ENCODE measurements at regions not wholly inside any gene's neighbourhood (a gene's known extent, or its start where the extent isn't known, plus 50 kb on each side); places are given as distances from the start of the nearest gene placed in this dataset.

DNA sequence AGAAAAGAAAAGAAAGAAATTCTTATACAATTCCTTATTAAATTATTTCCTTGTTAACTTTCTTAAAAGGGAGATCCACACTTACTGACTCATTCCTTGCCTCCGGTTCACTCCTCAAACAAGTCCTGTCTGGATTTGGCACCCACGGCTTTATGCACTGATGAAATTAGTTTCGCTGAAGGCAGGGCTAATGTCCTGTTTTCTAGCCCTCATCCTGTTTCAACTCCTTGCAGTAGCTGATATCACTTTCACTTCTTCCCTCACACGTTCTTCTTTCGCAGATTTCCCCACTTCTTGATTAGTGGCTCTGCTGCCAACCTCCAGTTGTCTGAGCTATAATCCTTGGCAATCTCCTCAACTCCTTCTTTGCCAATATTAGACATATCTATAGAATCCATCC lies 215.2 kb downstream of the URB2 start:
- Mint-ChIP-seq H3K27me3 (no peaks in the 10 kb centered on the region), H3K4me3 (peak overlapping the region; percentile 43), H3K9me3 (ENCODE audit: insufficient read depth) (no peaks in the 10 kb centered on the region), H3K4me1 (peaks cover 37% of the 10 kb centered on the region), H3K27ac (peak overlapping the region; percentile 28)
- intact Hi-C loops (cut with micrococcal nuclease): no loop called here
- H3K4me1 ChIP-seq (ENCODE audit: control insufficient read depth in 2 of 2, insufficient read depth in 2 of 2, low read length in 2 of 2): peaks cover 28 to 36% of the 10 kb centered on the region in 2 donors
- ChIA-PET POLR2A (no interaction called here), CTCF (interaction anchor here (0.5 to 1.3 kb wide), 4 partner anchors 15 to 179 kb away, joined by 3 to 4 read pairs (median 4); no protein-coding TSS in a partner anchor)
- H3K36me3 ChIP-seq (replicated peaks in 1 of 2; ENCODE audit: control extremely low read depth in 1 of 2, control insufficient read depth in 1 of 2, extremely low read depth in 1 of 2, insufficient read depth in 2 of 2, low read length in 1 of 2): no peaks in the 10 kb centered on the region
- H3K79me2 ChIP-seq (ENCODE audit: control insufficient read depth, insufficient read depth, low read length): no peaks in the 10 kb centered on the region
- 15% methylated on average over 5 of the region's 5 CpGs for WGBS (ENCODE audit: insufficient coverage)
- peak overlapping the region; percentile 61 for H2AFZ ChIP-seq (ENCODE audit: insufficient read depth, low read depth, low read length, poor library complexity, severe bottlenecking)
- peak overlapping the region in 1 of 5 experiments; percentile 17 for H3K4me3 ChIP-seq (ENCODE audit: control extremely low read depth in 1 of 5, extremely low read depth in 1 of 5, insufficient read depth in 1 of 5, low read depth in 2 of 5, low read length in 4 of 5)
- no peak overlapping the region for H3K9ac ChIP-seq (ENCODE audit: low read length)
- TF ChIP-seq, protein P1, sequence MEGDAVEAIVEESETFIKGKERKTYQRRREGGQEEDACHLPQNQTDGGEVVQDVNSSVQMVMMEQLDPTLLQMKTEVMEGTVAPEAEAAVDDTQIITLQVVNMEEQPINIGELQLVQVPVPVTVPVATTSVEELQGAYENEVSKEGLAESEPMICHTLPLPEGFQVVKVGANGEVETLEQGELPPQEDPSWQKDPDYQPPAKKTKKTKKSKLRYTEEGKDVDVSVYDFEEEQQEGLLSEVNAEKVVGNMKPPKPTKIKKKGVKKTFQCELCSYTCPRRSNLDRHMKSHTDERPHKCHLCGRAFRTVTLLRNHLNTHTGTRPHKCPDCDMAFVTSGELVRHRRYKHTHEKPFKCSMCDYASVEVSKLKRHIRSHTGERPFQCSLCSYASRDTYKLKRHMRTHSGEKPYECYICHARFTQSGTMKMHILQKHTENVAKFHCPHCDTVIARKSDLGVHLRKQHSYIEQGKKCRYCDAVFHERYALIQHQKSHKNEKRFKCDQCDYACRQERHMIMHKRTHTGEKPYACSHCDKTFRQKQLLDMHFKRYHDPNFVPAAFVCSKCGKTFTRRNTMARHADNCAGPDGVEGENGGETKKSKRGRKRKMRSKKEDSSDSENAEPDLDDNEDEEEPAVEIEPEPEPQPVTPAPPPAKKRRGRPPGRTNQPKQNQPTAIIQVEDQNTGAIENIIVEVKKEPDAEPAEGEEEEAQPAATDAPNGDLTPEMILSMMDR (IDR thresholded peaks at IDR 0.05): no peak
- TF ChIP-seq EZH2 (IDR thresholded peaks at IDR 0.05; ENCODE audit: borderline replicate concordance, insufficient read depth, low read depth, low read length, poor library complexity, severe bottlenecking): no peak
- peak; percentile 47 for ATAC-seq (ENCODE audit: low read depth)
- H3K4me2 ChIP-seq (replicated peaks; ENCODE audit: low read depth, low read length, poor library complexity, severe bottlenecking): peak overlapping the region; percentile 58
- H3K27ac ChIP-seq (ENCODE audit: low read length in 2 of 2): peak overlapping the region; percentile 42 to 43
- H3K9me3 ChIP-seq (ENCODE audit: control extremely low read depth in 1 of 3, control insufficient read depth in 2 of 3, insufficient read depth in 1 of 3, low read length in 2 of 3): peaks cover 0 to under 1% (median 0%) of the 10 kb centered on the region in 3 donors
- no peaks in the 10 kb centered on the region for H3K27me3 ChIP-seq (replicated peaks in 1 of 4; ENCODE audit: control extremely low read depth in 1 of 4, control insufficient read depth in 3 of 4, insufficient read depth in 4 of 4, low read length in 3 of 4)
- no peaks in the 10 kb centered on the region for H4K20me1 ChIP-seq (ENCODE audit: control insufficient read depth, insufficient read depth, low read length, poor library complexity, severe bottlenecking)
- peak; percentile 47 for DNase-seq

DNA sequence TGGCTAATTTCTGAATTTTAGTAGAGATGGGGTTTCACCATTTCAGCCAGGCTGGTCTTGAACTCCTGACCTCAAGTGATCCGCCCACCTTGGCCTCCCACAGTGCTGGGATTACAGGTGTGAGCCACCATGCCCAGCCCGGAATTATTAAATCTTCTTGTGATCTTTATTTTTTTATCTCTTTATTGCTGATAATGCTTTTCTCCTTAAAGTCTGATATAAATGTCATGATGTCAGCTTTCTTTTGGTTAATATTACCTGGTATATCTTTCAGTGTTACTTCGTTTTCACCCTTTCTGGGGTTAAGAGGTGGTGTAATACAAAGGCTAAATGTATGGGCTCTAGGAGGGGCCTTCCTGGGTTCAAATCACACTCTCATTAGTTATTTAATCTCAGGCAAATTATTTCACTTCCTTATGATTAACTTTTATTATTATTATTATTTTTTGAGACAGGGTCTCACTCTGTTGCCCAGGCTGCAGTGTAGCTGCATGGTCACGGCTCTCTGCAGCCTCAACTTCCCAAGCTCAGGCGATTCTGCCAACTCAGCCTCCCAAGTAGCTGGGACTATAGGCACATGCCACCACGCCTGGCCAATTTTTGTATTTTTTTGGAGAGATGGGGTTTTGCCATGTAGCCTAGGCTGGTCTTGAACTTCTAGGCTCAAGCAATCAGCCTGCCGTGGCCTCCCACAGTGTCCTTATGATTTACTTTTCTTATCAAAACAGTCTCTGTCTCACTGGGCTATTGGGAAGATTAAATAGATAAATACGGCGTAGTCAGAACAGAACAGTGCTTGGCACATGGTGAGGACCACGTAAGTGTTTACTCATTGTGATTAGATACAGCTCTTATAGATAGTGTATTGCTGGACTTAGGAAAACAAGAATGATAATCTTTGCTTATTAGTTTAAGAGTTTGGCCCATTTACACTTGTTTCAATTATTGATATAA lies 216.5 kb downstream of the URB2 start:
- ChIA-PET CTCF (interaction anchor here (1.2 kb wide), 1 partner anchor 20 kb away, joined by 4 read pairs; no protein-coding TSS in a partner anchor), POLR2A (interaction anchor here (0.6 kb wide), 1 partner anchor 267 kb away, joined by 3 read pairs; no protein-coding TSS in a partner anchor)
- Histone ChIP-seq H3K4me3 (ENCODE audit: control extremely low read depth in 1 of 5, extremely low read depth in 1 of 5, insufficient read depth in 1 of 5, low read depth in 2 of 5, low read length in 4 of 5) (no peak overlapping the region), H3K27me3 (replicated peaks in 1 of 4; ENCODE audit: control extremely low read depth in 1 of 4, control insufficient read depth in 3 of 4, insufficient read depth in 4 of 4, low read length in 3 of 4) (no peaks in the 10 kb centered on the region), H3K4me1 (ENCODE audit: control insufficient read depth in 2 of 2, insufficient read depth in 2 of 2, low read length in 2 of 2) (peaks cover 28 to 36% of the 10 kb centered on the region in 2 donors), H3K27ac (ENCODE audit: low read length in 2 of 2) (no peak overlapping the region), H3K36me3 (replicated peaks in 1 of 2; ENCODE audit: control extremely low read depth in 1 of 2, control insufficient read depth in 1 of 2, extremely low read depth in 1 of 2, insufficient read depth in 2 of 2, low read length in 1 of 2) (no peaks in the 10 kb centered on the region), H3K9ac (ENCODE audit: low read length) (no peak overlapping the region), H2AFZ (ENCODE audit: insufficient read depth, low read depth, low read length, poor library complexity, severe bottlenecking) (no peak overlapping the region), H4K20me1 (ENCODE audit: control insufficient read depth, insufficient read depth, low read length, poor library complexity, severe bottlenecking) (no peaks in the 10 kb centered on the region), H3K4me2 (replicated peaks; ENCODE audit: low read depth, low read length, poor library complexity, severe bottlenecking) (no peak overlapping the region), H3K79me2 (ENCODE audit: control insufficient read depth, insufficient read depth, low read length) (no peaks in the 10 kb centered on the region), H3K9me3 (ENCODE audit: control extremely low read depth in 1 of 3, control insufficient read depth in 2 of 3, insufficient read depth in 1 of 3, low read length in 2 of 3) (no peaks in the 10 kb centered on the region)
- TF ChIP-seq, protein P1 (IDR thresholded peaks at IDR 0.05): no peak
- TF ChIP-seq EZH2 (IDR thresholded peaks at IDR 0.05; ENCODE audit: borderline replicate concordance, insufficient read depth, low read depth, low read length, poor library complexity, severe bottlenecking): no peak
- Mint-ChIP-seq H3K9me3 (ENCODE audit: insufficient read depth) (no peaks in the 10 kb centered on the region), H3K27ac (no peak overlapping the region), H3K4me1 (peaks cover 37% of the 10 kb centered on the region), H3K27me3 (no peaks in the 10 kb centered on the region), H3K4me3 (no peak overlapping the region)
- DNase-seq (no peak), ATAC-seq (ENCODE audit: low read depth) (no peak)
- 94% methylated on average over 2 of the region's 10 CpGs for WGBS (ENCODE audit: insufficient coverage)
- intact Hi-C loops (cut with micrococcal nuclease): no loop called here

All from B cell (primary cell).